ENCODE measurements at regions not wholly inside any gene's neighbourhood (a gene's known extent, or its start where the extent isn't known, plus 50 kb on each side); places are given as distances from the start of the nearest gene placed in this dataset.

GRCh38 chr2:31811482-31811881, 199.3 kb downstream of the MEMO1 start:
- no peak for TF ChIP-seq CTCF (IDR thresholded peaks at IDR 0.05)
- no peak for TF ChIP-seq EZH2 (IDR thresholded peaks at IDR 0.05; ENCODE audit: borderline replicate concordance, insufficient read depth, low read depth, low read length, poor library complexity, severe bottlenecking)
